Fibroblast of pulmonary artery (primary cell): ENCODE measurements at regions not wholly inside any gene's neighbourhood (a gene's known extent, or its start where the extent isn't known, plus 50 kb on each side); places are given as distances from the start of the nearest gene placed in this dataset.
A peak's percentile ranks its signal among the peaks of the same experiment; 100 is the strongest.

ENCODE experiments used
- DNase-seq: peaks from one replicate; pipeline ENCODE4 v3.0.0-alpha.2; 2010; ENCODE audit warnings: low read depth
- H3K4me3 ChIP-seq: replicated peaks from 2 replicates; pipeline ENCODE4 v1.5.1; 2011; ENCODE audit warnings: low read depth, mild to moderate bottlenecking, control low read depth, low read length, moderate library complexity
- TF ChIP-seq, protein P1 (sequence below): IDR thresholded peaks from 2 replicates; pipeline ENCODE4 v1.5.1; 2011; ENCODE audit warnings: mild to moderate bottlenecking, control low read depth, low read length, inconsistent platforms; ENCODE audit errors: missing control alignments

DNA sequence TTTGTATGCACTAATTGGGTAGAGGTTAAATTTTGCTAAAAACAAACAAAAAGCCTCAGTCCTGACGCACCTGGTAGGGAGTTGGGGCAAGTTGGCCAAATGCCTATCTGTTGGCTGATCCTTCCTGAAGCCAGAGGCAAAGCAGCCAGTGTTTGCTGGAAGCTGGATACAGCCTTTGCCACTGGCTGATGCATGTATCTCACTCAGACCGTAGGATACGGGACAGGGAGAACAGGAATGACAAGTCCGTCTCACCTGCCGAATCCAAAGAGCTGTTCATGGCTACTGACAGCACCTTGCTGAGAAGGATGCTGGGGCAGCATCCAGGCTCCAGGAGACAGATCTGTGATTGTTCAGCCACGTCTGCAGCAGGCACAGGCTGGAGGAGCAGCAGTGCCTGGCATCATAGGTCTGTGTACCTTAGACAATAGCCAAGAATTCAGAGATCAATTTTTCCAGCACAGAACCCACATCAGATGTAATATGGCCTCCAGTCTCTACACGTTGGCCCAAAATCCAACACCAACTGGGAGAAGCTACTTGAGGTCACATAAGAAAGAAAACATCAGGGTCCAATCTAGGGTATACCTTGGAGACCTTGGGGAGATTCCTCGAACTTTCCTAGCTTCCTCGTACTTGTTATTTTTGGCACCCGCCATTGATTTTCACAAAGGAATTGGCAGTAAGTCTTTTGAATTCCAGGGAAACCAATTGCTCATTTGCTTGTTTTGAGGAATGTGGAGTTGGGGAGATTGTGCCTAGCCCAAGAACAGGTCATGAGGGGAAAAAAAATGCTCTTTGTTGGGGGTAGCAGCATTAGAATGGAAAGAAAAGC is 108.5 kb upstream of the ARMC2 start:
- DNase-seq = peak; percentile 49
- TF ChIP-seq, protein P1, sequence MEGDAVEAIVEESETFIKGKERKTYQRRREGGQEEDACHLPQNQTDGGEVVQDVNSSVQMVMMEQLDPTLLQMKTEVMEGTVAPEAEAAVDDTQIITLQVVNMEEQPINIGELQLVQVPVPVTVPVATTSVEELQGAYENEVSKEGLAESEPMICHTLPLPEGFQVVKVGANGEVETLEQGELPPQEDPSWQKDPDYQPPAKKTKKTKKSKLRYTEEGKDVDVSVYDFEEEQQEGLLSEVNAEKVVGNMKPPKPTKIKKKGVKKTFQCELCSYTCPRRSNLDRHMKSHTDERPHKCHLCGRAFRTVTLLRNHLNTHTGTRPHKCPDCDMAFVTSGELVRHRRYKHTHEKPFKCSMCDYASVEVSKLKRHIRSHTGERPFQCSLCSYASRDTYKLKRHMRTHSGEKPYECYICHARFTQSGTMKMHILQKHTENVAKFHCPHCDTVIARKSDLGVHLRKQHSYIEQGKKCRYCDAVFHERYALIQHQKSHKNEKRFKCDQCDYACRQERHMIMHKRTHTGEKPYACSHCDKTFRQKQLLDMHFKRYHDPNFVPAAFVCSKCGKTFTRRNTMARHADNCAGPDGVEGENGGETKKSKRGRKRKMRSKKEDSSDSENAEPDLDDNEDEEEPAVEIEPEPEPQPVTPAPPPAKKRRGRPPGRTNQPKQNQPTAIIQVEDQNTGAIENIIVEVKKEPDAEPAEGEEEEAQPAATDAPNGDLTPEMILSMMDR = no peak

DNA sequence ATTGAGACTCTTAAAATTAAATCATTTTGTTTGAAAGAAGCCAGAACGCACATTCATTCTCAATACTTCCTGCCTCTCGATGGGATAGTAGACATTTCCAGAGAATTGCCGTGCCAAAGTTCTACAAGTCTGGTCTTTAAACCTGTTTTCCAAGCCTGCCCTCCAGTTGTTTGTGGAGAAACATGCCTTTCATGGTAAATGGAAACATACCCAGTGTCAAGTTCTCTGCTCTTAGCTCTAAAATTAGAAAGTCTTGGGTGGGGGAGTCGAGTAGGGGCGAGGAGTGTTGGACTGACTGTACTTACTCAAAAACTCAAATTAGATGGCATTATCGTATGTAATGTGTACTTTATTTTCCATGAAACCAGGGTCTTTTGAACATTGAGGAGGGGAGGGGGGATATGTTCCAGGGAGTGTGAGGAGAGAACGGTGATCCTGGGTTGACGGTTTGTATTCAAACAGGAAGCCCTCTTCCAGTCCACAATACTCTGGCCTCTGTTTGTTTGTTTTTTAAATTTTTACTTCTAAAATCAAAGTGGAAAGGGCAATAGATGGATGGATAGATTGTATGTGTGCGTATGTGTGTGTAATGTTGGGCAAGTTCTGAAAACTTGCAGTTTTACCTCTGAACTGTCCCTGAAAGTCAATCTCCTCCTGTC is 106.8 kb upstream of the ARMC2 start:
- DNase-seq = no peak
- H3K4me3 ChIP-seq = no peak overlapping the region
- TF ChIP-seq, protein P1 = no peak

More for the DNA sequence above, 108.5 kb upstream of the ARMC2 start:
- no peak overlapping the region for H3K4me3 ChIP-seq

DNA sequence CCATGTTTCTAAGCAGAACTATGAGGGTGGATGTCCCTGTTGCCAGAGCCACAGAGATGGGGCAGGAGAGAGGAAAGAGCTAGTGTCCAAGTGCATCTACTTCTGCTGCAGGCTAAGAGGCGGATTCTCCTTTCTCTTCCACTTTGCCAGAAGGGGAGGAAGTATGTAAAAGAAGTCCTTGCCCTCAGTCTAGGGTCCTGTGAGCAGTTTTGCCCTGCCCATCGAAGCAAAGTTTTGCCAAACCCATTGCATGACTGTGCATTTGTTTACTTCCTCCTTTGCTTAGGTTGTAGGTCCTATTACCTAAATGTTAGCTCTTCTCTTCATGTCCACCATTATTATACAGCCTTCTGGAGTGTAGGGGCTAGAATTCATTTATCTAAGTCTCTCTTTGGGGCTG is 106.2 kb upstream of the ARMC2 start:
- no peak overlapping the region for H3K4me3 ChIP-seq
- no peak for DNase-seq

DNA sequence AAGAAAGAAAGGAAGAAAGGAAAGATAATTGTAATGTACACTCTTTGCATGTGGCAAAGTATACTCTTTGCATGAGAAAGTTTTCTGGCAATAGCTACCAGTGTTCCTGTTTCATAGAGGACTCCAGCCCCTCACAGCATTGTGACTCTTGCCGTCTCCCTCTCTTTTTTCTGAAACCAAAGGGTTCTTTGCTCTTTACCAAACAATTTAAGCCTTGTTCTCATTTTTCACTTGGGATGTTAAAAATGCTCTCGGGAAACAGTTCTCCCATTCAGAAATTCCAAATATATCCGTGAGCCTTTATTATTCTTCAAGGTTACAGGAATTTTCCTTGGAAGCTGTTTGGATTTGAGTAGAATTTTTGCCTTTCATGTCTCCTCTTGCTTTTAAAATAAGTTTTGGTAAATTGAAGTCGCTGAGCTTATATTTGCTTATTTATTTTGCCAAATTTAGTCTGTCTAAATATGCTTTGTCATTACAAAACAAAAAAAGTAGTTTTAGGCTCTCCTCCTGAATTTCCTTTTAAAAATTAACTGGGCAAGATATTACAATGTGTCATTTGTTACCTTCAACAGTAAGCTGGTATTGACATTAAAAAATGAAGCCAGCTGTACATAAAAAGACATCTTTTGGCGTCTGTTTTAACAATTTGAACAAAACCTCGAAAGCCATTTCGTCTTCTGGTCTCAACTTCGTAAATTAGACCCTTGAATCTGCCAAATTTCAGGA is 103.8 kb upstream of the ARMC2 start:
- TF ChIP-seq, protein P1 = no peak
- no peak overlapping the region for H3K4me3 ChIP-seq

More for the DNA sequence above, 106.2 kb upstream of the ARMC2 start:
- TF ChIP-seq, protein P1 = no peak

GRCh38 chr6:108744996-108745395 is 103.2 kb upstream of the ARMC2 start:
- TF ChIP-seq, protein P1 = no peak
- no peak overlapping the region for H3K4me3 ChIP-seq
- no peak for DNase-seq

More for the DNA sequence above, 103.8 kb upstream of the ARMC2 start:
- DNase-seq = no peak

DNA sequence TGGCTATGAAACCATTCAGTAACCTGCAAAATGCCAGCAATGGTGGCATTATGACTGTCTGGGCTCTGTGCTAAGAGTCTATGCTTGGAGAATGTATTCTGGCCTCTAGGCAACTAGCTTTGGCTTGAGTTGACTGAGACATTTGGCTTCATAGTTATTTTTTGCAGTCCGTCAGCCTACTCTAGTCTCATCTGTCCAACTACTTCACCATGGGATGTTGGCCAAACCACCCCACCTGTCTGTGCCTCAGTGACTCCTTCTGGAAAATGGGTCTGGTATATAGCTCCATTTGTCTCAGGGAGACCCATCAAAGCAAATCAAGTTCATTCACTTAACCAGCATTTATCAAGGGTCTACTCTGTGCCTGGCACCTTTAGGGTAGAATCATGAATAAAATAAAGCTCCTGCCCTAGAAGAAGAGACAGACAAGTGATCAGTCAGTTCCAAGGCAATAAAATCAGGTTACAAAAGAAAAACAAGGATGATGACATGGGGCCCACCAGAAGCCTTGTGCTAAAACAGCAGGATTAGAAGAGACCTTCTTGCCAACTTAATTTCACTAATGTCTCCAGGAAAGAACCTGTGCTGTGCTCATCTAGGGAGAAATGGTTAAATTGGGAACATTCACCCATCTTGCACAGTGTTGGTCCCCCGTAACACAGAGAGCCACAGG is 102.4 kb upstream of the ARMC2 start:
- TF ChIP-seq, protein P1 = no peak
- no peak for DNase-seq
- no peak overlapping the region for H3K4me3 ChIP-seq
